GM13976 (cell line): ENCODE measurements at regions not wholly inside any gene's neighbourhood (a gene's known extent, or its start where the extent isn't known, plus 50 kb on each side); places are given as distances from the start of the nearest gene placed in this dataset.
"Not testable (repeated sequence)": the region's sequence is repeated elsewhere in the genome, so short reads cannot be mapped to it uniquely, and the experiment has no call there.

Source experiments
- DNase-seq: peaks from one replicate; pipeline ENCODE4 v3.0.0; 2012; ENCODE audit warnings: low spot score
- CTCF ChIP-seq: IDR thresholded peaks from 2 replicates; pipeline ENCODE4 v1.5.1; 2012; ENCODE audit warnings: borderline replicate concordance, mild to moderate bottlenecking; ENCODE audit not compliant: insufficient read depth; ENCODE audit errors: extremely low read depth, missing control alignments, control extremely low read depth
- in situ Hi-C: fragments of 300-500 bp; cut with MboI; formaldehyde crosslinking; loops from one replicate; pipeline ENCODE4 v1.12.0; 2022; ENCODE audit warnings: low sequenced_read_pairs, mixed read lengths, inconsistent platforms; ENCODE audit not compliant: unreplicated experiment

- DNase-seq = no peak
Observed at GRCh38 chr6:85291326-85291725, 158.6 kb upstream of the NT5E start.

DNA sequence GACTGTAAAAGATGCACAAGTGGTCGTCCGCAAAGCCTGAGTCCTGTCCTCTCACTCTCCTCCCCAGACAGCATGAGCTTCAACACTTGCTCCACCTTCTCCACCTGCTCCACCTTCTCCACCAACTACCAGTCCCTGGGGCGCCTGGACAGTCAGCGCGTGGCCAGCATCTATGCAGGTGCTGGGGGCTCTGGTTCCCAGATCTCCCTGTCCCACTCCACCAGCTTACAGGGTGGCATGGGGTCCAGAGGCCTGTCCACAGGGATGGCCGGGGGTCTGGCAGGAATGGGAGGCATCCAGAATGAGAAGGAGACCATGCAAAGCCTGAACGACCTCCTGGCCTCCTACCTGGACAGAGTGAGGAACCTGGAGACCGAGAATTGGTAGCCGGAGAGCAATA is 162.2 kb upstream of the NT5E start:
- no peak for TF ChIP-seq CTCF

More at GRCh38 chr6:85291326-85291725, 158.6 kb upstream of the NT5E start:
- in situ Hi-C loops = no loop called here
- TF ChIP-seq CTCF = no peak

DNA sequence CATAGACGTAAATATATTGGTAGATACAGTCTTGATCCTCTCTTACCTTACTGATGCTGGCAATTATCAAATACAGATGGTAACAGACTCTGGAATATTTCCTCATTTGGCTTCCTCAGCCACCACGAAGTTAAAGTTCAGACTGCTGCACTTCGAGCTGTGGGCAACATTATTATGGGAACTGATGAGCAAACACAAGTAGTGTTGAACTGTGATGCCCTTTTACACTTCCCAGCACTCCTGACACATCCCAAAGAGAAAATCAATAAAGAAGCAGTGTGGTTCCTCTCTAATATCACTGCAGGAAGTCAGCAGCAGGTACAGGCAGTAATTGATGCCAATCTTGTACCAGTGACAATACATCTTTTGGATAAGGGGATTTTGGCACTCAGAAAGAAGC is 162.7 kb upstream of the NT5E start:
- no peak for DNase-seq
- TF ChIP-seq CTCF = no peak
- in situ Hi-C loops = no loop called here

More for the DNA sequence above, 162.2 kb upstream of the NT5E start:
- in situ Hi-C loops = no loop called here
- no peak for DNase-seq

- DNase-seq, in situ Hi-C loops: not testable (repeated sequence)
Observed at GRCh38 chr6:85286507-85286906, 163.4 kb upstream of the NT5E start.

GRCh38 chr6:85285934-85286333 is 163.9 kb upstream of the NT5E start:
- TF ChIP-seq CTCF = no peak
- in situ Hi-C loops = no loop called here
- DNase-seq = no peak

DNA sequence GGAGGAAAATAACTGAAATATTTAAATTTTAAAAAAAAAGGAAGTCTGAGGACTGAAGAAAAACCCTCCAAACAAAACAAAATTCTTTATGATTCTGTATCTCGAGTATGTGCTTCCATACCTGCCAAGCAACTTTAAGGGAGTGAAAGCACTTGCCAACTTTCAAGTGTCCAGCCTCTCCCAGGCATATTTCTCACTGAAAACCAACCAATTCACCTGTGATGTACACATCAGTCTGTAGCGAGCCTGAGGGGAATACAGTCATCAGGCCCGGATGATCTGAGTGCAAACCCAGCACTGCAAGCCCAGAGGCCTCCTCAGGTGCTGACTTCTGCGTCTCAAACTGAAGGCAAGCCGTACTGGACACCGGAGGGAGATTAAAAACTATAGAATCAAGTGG is 164.8 kb upstream of the NT5E start:
- no peak for DNase-seq
- in situ Hi-C loops = no loop called here
- TF ChIP-seq CTCF = no peak

DNA sequence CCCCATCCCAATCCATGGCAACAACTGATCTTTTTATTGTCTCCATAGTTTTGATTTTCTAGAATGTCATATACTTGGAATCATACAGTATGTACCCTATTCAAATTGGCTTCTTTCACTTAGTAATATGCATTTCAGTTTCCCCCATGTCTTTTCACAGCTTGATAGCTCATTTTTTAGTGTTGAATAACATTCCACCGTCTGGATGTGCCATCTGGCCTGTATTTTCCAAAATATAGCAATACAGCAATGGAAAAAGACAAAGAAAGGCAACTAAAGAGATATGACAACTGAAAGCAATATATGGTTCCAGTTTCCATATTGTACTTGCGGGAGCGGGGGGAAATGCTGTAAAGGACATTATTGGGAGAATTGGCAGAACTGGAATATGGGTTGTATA is 166.4 kb upstream of the NT5E start:
- in situ Hi-C loops = no loop called here
- no peak for DNase-seq
- TF ChIP-seq CTCF = no peak
